DND-41 (cell line): ENCODE measurements at regions not wholly inside any gene's neighbourhood (a gene's known extent, or its start where the extent isn't known, plus 50 kb on each side); places are given as distances from the start of the nearest gene placed in this dataset.

ENCODE experiments used
- ATAC-seq: fragments of 200-7000 bp; cut with Tn5 transposase; 3 replicates; pipeline ENCODE4 v1.9.1; 2021; ENCODE audit warnings: low read depth; ENCODE audit not compliant: insufficient read depth
- DNase-seq: peaks from one replicate; pipeline ENCODE4 v3.0.0-alpha.2; 2020
- H2AFZ ChIP-seq: 2 replicates; pipeline ENCODE4 v1.6.0; 2012; ENCODE audit warnings: low read depth, low read length
- H3K27ac ChIP-seq: 2 replicates; pipeline ENCODE4 v1.5.1; 2012; ENCODE audit warnings: low read length, inconsistent platforms
- H3K27me3 ChIP-seq: fragments of 200-600 bp; sonication (generic); 2 replicates; pipeline ENCODE4 v1.6.0; 2012; ENCODE audit warnings: low read length, mild to moderate bottlenecking, inconsistent platforms; ENCODE audit not compliant: insufficient read depth, poor library complexity
- H3K36me3 ChIP-seq: 2 replicates; pipeline ENCODE4 v1.5.1; 2012; ENCODE audit warnings: low read length, inconsistent platforms; ENCODE audit not compliant: insufficient read depth
- H3K4me1 ChIP-seq: 2 replicates; pipeline ENCODE4 v1.5.1; 2012; ENCODE audit warnings: mild to moderate bottlenecking, low read length; ENCODE audit not compliant: insufficient read depth
- H3K4me2 ChIP-seq: 2 replicates; pipeline ENCODE4 v1.6.0; 2012; ENCODE audit warnings: mild to moderate bottlenecking, moderate library complexity, low read length, inconsistent platforms; ENCODE audit not compliant: insufficient read depth
- H3K4me3 ChIP-seq, 2 experiments: fragments of 200-600 bp in 1 of 2; shearing (Covaris generic) in 1 of 2; 2 replicates each; pipeline ENCODE4 v1.5.1; 2012 to 2016; ENCODE audit warnings: inconsistent platforms in 2 of 2, low read length in 2 of 2, mild to moderate bottlenecking in 2 of 2, low read depth in 1 of 2, moderate library complexity in 1 of 2
- H3K79me2 ChIP-seq: 2 replicates; pipeline ENCODE4 v1.6.0; 2012; ENCODE audit warnings: low read length, inconsistent platforms; ENCODE audit not compliant: insufficient read depth
- H3K9ac ChIP-seq: 2 replicates; pipeline ENCODE4 v1.6.0; 2012; ENCODE audit warnings: low read depth, mild to moderate bottlenecking, inconsistent platforms, low read length, moderate library complexity
- H3K9me3 ChIP-seq: 2 replicates; pipeline ENCODE4 v1.5.1; 2012; ENCODE audit warnings: low read length, moderate library complexity, mild to moderate bottlenecking, inconsistent platforms; ENCODE audit not compliant: insufficient read depth, severe bottlenecking
- H4K20me1 ChIP-seq: 2 replicates; pipeline ENCODE4 v1.6.0; 2012; ENCODE audit warnings: low read length; ENCODE audit not compliant: insufficient read depth
- CTCF ChIP-seq: IDR thresholded peaks from 2 replicates; pipeline ENCODE4 v1.5.1; 2012; ENCODE audit warnings: borderline replicate concordance, low read length, moderate library complexity, mild to moderate bottlenecking; ENCODE audit not compliant: poor library complexity, severe bottlenecking; ENCODE audit errors: extremely low read depth
- EZH2 ChIP-seq: IDR thresholded peaks from 3 replicates; pipeline ENCODE4 v1.6.1; 2012; ENCODE audit warnings: borderline replicate concordance, low read depth, mild to moderate bottlenecking, moderate library complexity, low read length, inconsistent platforms; ENCODE audit not compliant: severe bottlenecking

- Histone ChIP-seq H3K9me3 (no peaks in the 10 kb centered on the region), H3K4me3 (no peak overlapping the region), H3K27ac (no peak overlapping the region), H3K9ac (no peak overlapping the region), H4K20me1 (no peaks in the 10 kb centered on the region), H3K4me1 (no peaks in the 10 kb centered on the region), H3K79me2 (no peaks in the 10 kb centered on the region), H3K4me2 (no peak overlapping the region), H3K27me3 (no peaks in the 10 kb centered on the region), H3K36me3 (no peaks in the 10 kb centered on the region), H2AFZ (no peak overlapping the region)
- ATAC-seq (no peak), DNase-seq (no peak)
- no peak for TF ChIP-seq CTCF
- TF ChIP-seq EZH2 = no peak
These were observed 507.8 kb upstream of the CA10 start for GRCh38 chr17:52666264-52666663.

GRCh38 chr17:52660692-52661091 is 502.2 kb upstream of the CA10 start:
- Histone ChIP-seq H3K27me3 (no peaks in the 10 kb centered on the region), H3K79me2 (no peaks in the 10 kb centered on the region), H3K4me1 (no peaks in the 10 kb centered on the region), H2AFZ (no peak overlapping the region), H4K20me1 (no peaks in the 10 kb centered on the region), H3K4me2 (no peak overlapping the region), H3K9me3 (no peaks in the 10 kb centered on the region), H3K36me3 (no peaks in the 10 kb centered on the region), H3K27ac (no peak overlapping the region), H3K9ac (no peak overlapping the region), H3K4me3 (no peak overlapping the region)
- TF ChIP-seq CTCF (no peak), EZH2 (no peak)
- ATAC-seq (no peak), DNase-seq (no peak)

- TF ChIP-seq EZH2 (no peak), CTCF (no peak)
- no peak for DNase-seq
- Histone ChIP-seq H3K9ac (no peak overlapping the region), H4K20me1 (no peaks in the 10 kb centered on the region), H3K27me3 (no peaks in the 10 kb centered on the region), H3K4me1 (no peaks in the 10 kb centered on the region), H3K27ac (no peak overlapping the region), H3K4me3 (no peak overlapping the region), H3K36me3 (no peaks in the 10 kb centered on the region), H3K9me3 (no peaks in the 10 kb centered on the region), H2AFZ (no peak overlapping the region), H3K79me2 (no peaks in the 10 kb centered on the region), H3K4me2 (no peak overlapping the region)
- ATAC-seq = no peak
These were observed 494.5 kb upstream of the CA10 start for GRCh38 chr17:52653014-52653413.

GRCh38 chr17:52648995-52649394 is 490.5 kb upstream of the CA10 start:
- Histone ChIP-seq H3K9ac (no peak overlapping the region), H3K4me2 (no peak overlapping the region), H3K27me3 (no peaks in the 10 kb centered on the region), H3K36me3 (no peaks in the 10 kb centered on the region), H3K9me3 (no peaks in the 10 kb centered on the region), H3K27ac (no peak overlapping the region), H2AFZ (no peak overlapping the region), H3K79me2 (no peaks in the 10 kb centered on the region), H3K4me1 (no peaks in the 10 kb centered on the region), H4K20me1 (no peaks in the 10 kb centered on the region), H3K4me3 (no peak overlapping the region)
- DNase-seq = no peak
- TF ChIP-seq EZH2 = no peak
- TF ChIP-seq CTCF = no peak
- ATAC-seq = no peak
